ENCODE measurements at regions not wholly inside any gene's neighbourhood (a gene's known extent, or its start where the extent isn't known, plus 50 kb on each side); places are given as distances from the start of the nearest gene placed in this dataset.
"Not testable (repeated sequence)": the region's sequence is repeated elsewhere in the genome, so short reads cannot be mapped to it uniquely, and the experiment has no call there.

GRCh38 chr15:69857686-69858391 lies 239.9 kb downstream of the TLE3 start:
- no peak for DNase-seq (ENCODE audit: low spot score)
- intact Hi-C loops (cut with DNase I) = no loop called here

GRCh38 chr15:69858456-69858855 lies 239.3 kb downstream of the TLE3 start:
- DNase-seq (ENCODE audit: low spot score) = no peak
- intact Hi-C loops (cut with DNase I) = no loop called here

GRCh38 chr15:69859866-69860265 lies 237.9 kb downstream of the TLE3 start:
- intact Hi-C loops (cut with DNase I) = no loop called here
- no peak for DNase-seq (ENCODE audit: low spot score)

GRCh38 chr15:69860321-69860720 lies 237.4 kb downstream of the TLE3 start:
- no peak for DNase-seq (ENCODE audit: low spot score)
- intact Hi-C loops (cut with DNase I) = no loop called here

GRCh38 chr15:69860921-69861320 lies 236.8 kb downstream of the TLE3 start:
- intact Hi-C loops (cut with DNase I) = no loop called here
- no peak for DNase-seq (ENCODE audit: low spot score)

- no peak for DNase-seq (ENCODE audit: low spot score)
- intact Hi-C loops (cut with DNase I) = no loop called here
These were observed 236.2 kb downstream of the TLE3 start for GRCh38 chr15:69861331-69862171.

- intact Hi-C loops (cut with DNase I) = no loop called here
These were observed 235.2 kb downstream of the TLE3 start for GRCh38 chr15:69862540-69862939.

GRCh38 chr15:69863446-69863845 lies 234.3 kb downstream of the TLE3 start:
- DNase-seq (ENCODE audit: low spot score) = no peak
- intact Hi-C loops (cut with DNase I) = no loop called here

More at GRCh38 chr15:69862540-69862939, 235.2 kb downstream of the TLE3 start:
- DNase-seq (ENCODE audit: low spot score) = no peak

- no peak for DNase-seq (ENCODE audit: low spot score)
- intact Hi-C loops (cut with DNase I) = no loop called here
These were observed 232.3 kb downstream of the TLE3 start for GRCh38 chr15:69865369-69865768.

- intact Hi-C loops (cut with DNase I) = no loop called here
These were observed 229.0 kb downstream of the TLE3 start for GRCh38 chr15:69868756-69869155.

GRCh38 chr15:69869291-69869690 lies 228.4 kb downstream of the TLE3 start:
- intact Hi-C loops (cut with DNase I) = no loop called here
- DNase-seq (ENCODE audit: low spot score) = no peak

More at GRCh38 chr15:69868756-69869155, 229.0 kb downstream of the TLE3 start:
- no peak for DNase-seq (ENCODE audit: low spot score)

- DNase-seq (ENCODE audit: low spot score) = no peak
- intact Hi-C loops (cut with DNase I) = no loop called here
These were observed 227.7 kb downstream of the TLE3 start for GRCh38 chr15:69869881-69870505.

GRCh38 chr15:69871511-69872134 lies 226.1 kb downstream of the TLE3 start:
- DNase-seq (ENCODE audit: low spot score) = no peak
- intact Hi-C loops (cut with DNase I) = no loop called here

GRCh38 chr15:69873807-69874206 lies 223.9 kb downstream of the TLE3 start:
- no peak for DNase-seq (ENCODE audit: low spot score)
- intact Hi-C loops (cut with DNase I) = no loop called here

- intact Hi-C loops (cut with DNase I) = no loop called here
- DNase-seq (ENCODE audit: low spot score) = no peak
These were observed 223.4 kb downstream of the TLE3 start for GRCh38 chr15:69874321-69874720.

- intact Hi-C loops (cut with DNase I) = no loop called here
These were observed 221.4 kb downstream of the TLE3 start for GRCh38 chr15:69876064-69876940.

GRCh38 chr15:69879963-69880362 lies 217.8 kb downstream of the TLE3 start:
- DNase-seq (ENCODE audit: low spot score); intact Hi-C loops (cut with DNase I): not testable (repeated sequence)

More at GRCh38 chr15:69876064-69876940, 221.4 kb downstream of the TLE3 start:
- no peak for DNase-seq (ENCODE audit: low spot score)

- intact Hi-C loops (cut with DNase I) = no loop called here
- DNase-seq (ENCODE audit: low spot score) = no peak
These were observed 217.0 kb downstream of the TLE3 start for GRCh38 chr15:69880571-69881301.
